Subcutaneous abdominal adipose tissue (tissue), 5 donors: ENCODE measurements at regions not wholly inside any gene's neighbourhood (a gene's known extent, or its start where the extent isn't known, plus 50 kb on each side); places are given as distances from the start of the nearest gene placed in this dataset.

Source experiments
- H3K27ac ChIP-seq: one replicate; pipeline ENCODE4 v1.7.0; 2013; ENCODE audit warnings: low read depth, mild to moderate bottlenecking, inconsistent platforms, low read length, moderate library complexity
- H3K27me3 ChIP-seq, 5 donors: one replicate each; pipeline ENCODE4 v1.7.0; 2013; ENCODE audit warnings: low read length in 5 of 5, inconsistent platforms in 1 of 5; ENCODE audit not compliant: control insufficient read depth in 5 of 5, insufficient read depth in 4 of 5
- H3K36me3 ChIP-seq, 5 donors: one replicate each; pipeline ENCODE4 v1.7.0; 2013; ENCODE audit warnings: low read length in 5 of 5; ENCODE audit not compliant: control insufficient read depth in 5 of 5, insufficient read depth in 5 of 5
- H3K4me1 ChIP-seq, 5 donors: one replicate each; pipeline ENCODE4 v1.7.0; 2013; ENCODE audit warnings: low read length in 5 of 5, mild to moderate bottlenecking in 3 of 5, moderate library complexity in 1 of 5; ENCODE audit not compliant: control insufficient read depth in 5 of 5, insufficient read depth in 5 of 5
- H3K4me3 ChIP-seq, 5 donors: one replicate each; pipeline ENCODE4 v1.7.0; 2013; ENCODE audit warnings: low read length in 5 of 5, low read depth in 1 of 5
- H3K9ac ChIP-seq, 5 donors: one replicate each; pipeline ENCODE4 v1.7.0; 2013; ENCODE audit warnings: low read length in 5 of 5, mild to moderate bottlenecking in 4 of 5, moderate library complexity in 3 of 5
- H3K9me3 ChIP-seq, 5 donors: one replicate each; pipeline ENCODE4 v1.7.0; 2013; ENCODE audit warnings: low read length in 5 of 5; ENCODE audit not compliant: control insufficient read depth in 5 of 5
- donor health status: healthy.
- donor health status: healthy.
- donor health status: healthy.
- donor health status: healthy.
- donor health status: healthy.

DNA sequence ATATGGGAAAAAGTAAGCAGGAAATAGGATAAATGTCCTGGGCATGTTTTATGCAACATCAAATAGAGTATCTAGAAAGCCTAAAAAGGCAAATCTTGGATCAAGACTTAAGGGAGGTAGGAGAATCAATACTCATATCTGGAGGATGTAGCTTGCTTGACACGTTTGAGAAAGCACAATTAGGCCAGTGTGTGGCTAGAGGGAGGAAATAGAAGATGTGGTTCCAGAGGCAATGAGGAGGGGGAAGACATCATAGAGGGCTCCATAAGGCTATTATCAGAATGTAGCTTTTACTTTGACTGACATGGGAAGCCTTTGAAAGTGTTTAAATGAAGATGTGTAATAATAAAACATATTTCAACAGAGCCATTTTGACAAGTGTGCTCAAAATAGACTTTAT, 200.7 kb upstream of the CDH12 start:
- Histone ChIP-seq H3K27ac (no peak overlapping the region), H3K9me3 (no peaks in the 10 kb centered on the region), H3K4me3 (no peak overlapping the region), H3K4me1 (no peaks in the 10 kb centered on the region), H3K27me3 (no peaks in the 10 kb centered on the region), H3K9ac (no peak overlapping the region), H3K36me3 (no peaks in the 10 kb centered on the region)

DNA sequence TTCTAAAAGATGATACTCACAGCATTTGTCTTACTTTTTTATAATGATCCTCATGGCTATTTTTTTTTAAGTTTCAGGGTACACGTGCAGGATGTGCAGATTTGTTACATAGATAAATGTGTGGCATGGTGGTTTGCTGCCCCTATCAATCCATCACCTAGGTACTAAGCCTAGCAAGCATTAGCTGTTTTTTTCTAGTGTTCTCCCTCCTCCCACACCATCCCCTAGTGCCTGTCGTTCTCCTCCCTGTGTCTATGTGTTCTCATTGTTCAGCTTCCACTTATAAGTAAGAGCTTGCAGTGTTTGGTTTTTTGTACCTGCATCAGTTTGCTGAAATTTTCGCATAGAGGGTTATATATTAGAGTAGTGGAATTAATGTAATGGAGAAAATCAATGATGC, 189.1 kb upstream of the CDH12 start:
- H3K9me3 ChIP-seq, result no peaks in the 10 kb centered on the region
- no peaks in the 10 kb centered on the region for H3K27me3 ChIP-seq
- no peak overlapping the region for H3K9ac ChIP-seq
- no peak overlapping the region for H3K27ac ChIP-seq
- no peak overlapping the region for H3K4me3 ChIP-seq
- no peaks in the 10 kb centered on the region for H3K4me1 ChIP-seq
- no peaks in the 10 kb centered on the region for H3K36me3 ChIP-seq

DNA sequence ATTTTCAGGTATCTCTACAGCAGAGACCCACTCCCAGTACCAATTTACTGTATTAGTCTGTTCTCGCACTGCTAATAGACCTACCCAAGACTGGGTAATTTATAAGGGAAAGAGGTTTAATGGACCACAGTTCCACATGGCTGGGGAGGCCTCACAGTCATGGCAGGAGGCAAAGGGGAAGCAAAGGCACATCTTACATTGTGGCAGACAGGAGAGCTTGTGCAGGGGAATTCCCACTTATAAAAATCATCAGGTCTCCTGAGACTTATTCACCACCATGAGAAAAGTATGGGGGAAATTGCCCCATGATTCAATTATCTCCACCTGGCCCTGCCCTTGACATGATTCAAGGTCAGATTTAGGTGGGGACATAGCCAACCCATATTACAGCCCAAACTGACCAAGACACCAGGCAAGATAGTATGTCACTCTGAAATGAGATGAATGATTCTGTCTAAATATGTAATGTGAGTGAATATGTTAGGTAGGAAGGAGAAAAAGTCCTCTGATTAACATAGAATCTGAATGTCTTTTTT, 182.5 kb upstream of the CDH12 start:
- no peak overlapping the region for H3K27ac ChIP-seq
- no peaks in the 10 kb centered on the region for H3K36me3 ChIP-seq
- H3K4me1 ChIP-seq, result no peaks in the 10 kb centered on the region
- H3K9me3 ChIP-seq, result no peaks in the 10 kb centered on the region
- H3K27me3 ChIP-seq, result no peaks in the 10 kb centered on the region
- no peak overlapping the region for H3K4me3 ChIP-seq
- H3K9ac ChIP-seq, result no peak overlapping the region

DNA sequence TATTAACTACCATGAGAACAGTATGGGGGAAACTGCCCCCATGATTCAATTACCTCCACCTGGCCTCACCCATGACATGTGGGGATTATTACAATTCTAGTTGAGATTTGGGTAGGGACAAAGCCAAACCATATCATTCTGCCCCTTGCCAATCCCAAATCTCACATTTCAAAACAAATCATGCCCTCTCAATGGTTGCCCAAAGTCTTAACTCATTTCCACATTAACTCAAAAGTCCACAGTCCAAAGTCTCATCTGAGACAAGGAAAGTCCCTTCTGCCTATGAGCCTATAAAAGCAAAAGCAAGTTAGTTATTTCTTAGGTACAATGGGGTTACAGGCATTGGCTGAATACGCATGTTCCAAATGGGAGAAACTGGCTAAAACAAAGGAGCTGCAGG, 180.7 kb upstream of the CDH12 start:
- Histone ChIP-seq H3K36me3 (no peaks in the 10 kb centered on the region), H3K9me3 (no peaks in the 10 kb centered on the region), H3K27ac (no peak overlapping the region), H3K9ac (no peak overlapping the region), H3K4me1 (no peaks in the 10 kb centered on the region), H3K4me3 (no peak overlapping the region), H3K27me3 (no peaks in the 10 kb centered on the region)

DNA sequence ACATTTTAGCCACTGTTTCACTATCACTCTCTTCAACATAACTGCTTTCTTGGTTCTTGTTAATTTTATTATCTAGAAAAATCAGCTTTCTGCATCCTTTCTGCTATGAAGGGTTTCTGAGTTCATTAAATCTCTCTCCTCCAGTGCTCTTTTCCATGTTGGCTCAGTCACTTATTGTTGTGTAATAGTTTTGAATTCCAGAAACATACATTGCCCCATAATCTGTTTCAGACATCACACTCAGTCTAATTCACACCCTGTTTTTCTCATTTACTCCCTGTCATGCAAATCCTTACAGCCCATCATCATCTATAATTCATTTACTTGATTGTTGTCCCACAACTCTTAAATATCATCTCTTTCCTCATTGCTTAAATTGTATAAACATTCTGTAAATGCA, 176.1 kb upstream of the CDH12 start:
- H3K9me3 ChIP-seq, result no peaks in the 10 kb centered on the region
- H3K27me3 ChIP-seq, result no peaks in the 10 kb centered on the region
- H3K9ac ChIP-seq, result no peak overlapping the region
- no peak overlapping the region for H3K27ac ChIP-seq
- H3K4me3 ChIP-seq, result no peak overlapping the region
- H3K36me3 ChIP-seq, result no peaks in the 10 kb centered on the region
- no peaks in the 10 kb centered on the region for H3K4me1 ChIP-seq

DNA sequence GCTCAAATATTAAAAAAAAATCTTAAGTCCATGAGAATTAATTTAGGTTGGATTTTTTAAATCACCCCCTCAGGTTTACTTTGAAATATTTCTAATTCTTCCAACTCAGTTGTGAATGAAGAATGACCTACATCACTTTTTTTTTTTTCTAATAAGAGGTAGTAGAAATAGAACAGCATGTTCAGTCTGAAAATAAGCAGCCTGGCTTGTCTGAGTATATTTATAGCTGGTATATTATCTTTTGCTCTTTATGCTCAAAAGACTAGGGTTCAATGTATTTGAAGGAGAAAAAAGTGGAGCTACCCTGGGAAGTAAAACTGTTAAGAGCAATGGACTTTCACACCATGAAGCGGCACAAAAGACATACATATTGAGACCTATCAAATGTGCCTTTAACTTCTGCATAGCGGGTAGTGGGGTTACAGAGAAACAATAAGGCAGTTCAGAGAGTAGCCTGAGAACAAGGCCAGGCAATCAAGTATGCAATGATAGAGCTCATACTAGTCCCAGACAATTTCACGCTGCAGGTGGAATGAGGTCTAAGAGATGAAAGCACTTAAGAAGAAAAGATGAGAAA, 175.4 kb upstream of the CDH12 start:
- Histone ChIP-seq H3K4me3 (no peak overlapping the region), H3K9ac (no peak overlapping the region), H3K27me3 (no peaks in the 10 kb centered on the region), H3K4me1 (no peaks in the 10 kb centered on the region), H3K36me3 (no peaks in the 10 kb centered on the region), H3K9me3 (no peaks in the 10 kb centered on the region), H3K27ac (no peak overlapping the region)

DNA sequence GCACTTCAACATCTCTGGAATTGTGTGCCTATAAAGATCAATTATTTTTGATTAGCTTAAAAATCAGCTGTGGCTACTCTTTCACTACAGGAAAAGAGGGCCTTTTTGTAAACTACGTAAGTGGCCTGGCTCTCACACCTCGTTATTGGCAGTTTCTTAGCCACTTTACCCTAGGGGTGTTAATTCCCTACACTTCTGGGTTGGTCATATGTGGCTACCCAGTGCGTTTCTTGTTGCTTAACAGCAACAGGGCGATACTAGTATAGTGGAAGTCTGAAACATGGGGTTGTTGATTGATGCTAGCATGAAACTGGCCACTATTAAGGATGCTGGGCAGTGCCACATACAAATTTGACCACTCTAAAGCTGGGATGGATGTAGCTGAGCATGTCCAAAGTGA, 174.7 kb upstream of the CDH12 start:
- Histone ChIP-seq H3K36me3 (no peaks in the 10 kb centered on the region), H3K4me3 (no peak overlapping the region), H3K27me3 (no peaks in the 10 kb centered on the region), H3K9me3 (no peaks in the 10 kb centered on the region), H3K27ac (no peak overlapping the region), H3K9ac (no peak overlapping the region), H3K4me1 (no peaks in the 10 kb centered on the region)

DNA sequence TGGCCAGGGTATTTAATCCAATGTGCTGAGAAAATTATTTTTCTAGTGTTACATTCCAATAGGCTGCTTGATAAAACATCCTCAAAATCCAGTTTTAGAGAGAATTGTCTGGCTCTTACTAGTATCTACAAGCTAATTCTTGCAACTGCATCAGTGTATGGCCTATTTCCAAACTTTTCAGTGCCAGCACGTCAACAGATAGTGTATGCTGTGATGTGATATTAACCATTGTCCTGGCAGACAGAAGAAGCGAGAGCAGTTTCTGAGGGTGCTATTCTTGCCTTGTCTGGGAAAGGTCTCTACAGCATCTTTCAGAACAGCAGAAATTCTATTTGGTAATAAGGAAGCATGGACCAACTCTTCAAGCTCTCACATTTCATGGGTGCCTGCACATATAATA, 174.2 kb upstream of the CDH12 start:
- Histone ChIP-seq H3K27me3 (no peaks in the 10 kb centered on the region), H3K4me1 (no peaks in the 10 kb centered on the region), H3K4me3 (no peak overlapping the region), H3K27ac (no peak overlapping the region), H3K9ac (no peak overlapping the region), H3K9me3 (no peaks in the 10 kb centered on the region), H3K36me3 (no peaks in the 10 kb centered on the region)

DNA sequence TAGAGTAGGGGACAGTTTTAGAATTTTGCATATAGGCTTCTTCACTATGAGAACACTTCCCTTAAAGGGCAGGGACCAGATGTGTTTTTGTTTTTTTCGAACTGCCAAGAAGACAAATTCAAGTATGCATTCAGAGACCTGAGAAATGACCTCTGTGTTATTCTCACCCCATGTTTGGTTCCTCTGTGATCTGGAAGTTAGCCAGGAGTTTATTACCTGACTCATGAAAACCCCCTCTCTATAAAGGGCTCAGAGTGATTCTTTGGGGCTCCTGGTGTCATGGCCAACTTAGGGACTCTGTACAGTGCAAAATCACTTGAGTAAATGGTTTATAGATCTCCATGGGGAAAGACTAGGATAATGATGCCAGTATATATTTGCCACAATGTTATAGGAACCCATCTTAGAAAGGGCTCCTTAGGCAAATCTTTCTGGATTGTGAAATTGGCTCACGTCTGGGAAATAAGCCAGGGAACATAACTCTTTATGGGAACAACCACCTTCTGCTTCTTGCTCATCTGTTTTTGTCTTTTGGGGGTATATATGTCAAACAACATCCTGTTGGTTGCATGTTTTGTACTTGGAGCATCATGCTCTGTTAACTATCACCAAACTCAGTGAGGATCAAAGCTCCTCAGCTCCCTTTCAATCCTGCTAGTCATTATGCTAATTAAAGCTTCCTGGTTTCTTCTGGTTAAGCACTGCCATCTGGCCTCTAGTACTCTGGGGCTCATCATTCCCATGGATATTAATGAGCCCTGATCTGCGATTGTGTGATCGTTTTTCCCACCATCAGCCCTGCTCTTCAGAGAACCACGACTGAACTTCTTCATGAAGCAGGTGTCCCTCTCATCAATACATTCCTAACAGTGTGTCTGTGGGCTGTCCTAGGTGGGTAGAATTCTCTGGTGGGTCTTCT, 173.4 kb upstream of the CDH12 start:
- no peaks in the 10 kb centered on the region for H3K9me3 ChIP-seq
- H3K4me1 ChIP-seq, result no peaks in the 10 kb centered on the region
- no peaks in the 10 kb centered on the region for H3K36me3 ChIP-seq
- H3K27me3 ChIP-seq, result no peaks in the 10 kb centered on the region
- H3K27ac ChIP-seq, result no peak overlapping the region
- H3K4me3 ChIP-seq, result no peak overlapping the region
- H3K9ac ChIP-seq, result no peak overlapping the region

DNA sequence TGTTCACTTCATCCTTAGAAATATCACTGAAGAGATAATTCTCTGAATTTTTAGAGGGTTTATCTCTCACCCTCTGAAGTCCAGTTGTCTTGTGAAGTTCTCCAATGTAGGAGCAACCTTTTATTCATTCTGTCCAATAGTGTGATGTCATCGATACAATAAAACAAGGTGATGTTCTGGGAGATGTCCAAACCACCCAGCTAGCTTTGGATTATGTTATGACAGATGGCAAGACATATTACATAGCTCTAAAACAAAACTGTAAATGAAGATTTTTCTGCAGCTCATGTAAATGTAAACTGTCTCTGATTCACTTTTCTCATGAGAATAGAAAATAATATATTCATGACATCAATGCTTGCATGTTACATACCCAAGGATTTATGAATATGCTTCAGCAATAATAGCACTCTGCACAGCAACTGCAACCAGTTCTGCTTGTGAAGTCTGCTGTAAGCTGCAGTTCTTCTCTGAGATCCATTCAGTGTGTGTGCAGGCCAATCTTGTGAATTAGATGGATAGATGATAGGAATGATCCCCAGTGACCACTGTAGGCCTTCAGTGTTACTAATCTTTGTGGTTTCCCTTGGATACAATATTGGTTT, 172.6 kb upstream of the CDH12 start:
- Histone ChIP-seq H3K27me3 (no peaks in the 10 kb centered on the region), H3K4me3 (no peak overlapping the region), H3K9me3 (no peaks in the 10 kb centered on the region), H3K36me3 (no peaks in the 10 kb centered on the region), H3K27ac (no peak overlapping the region), H3K4me1 (no peaks in the 10 kb centered on the region), H3K9ac (no peak overlapping the region)
